Left cardiac atrium (tissue), 4 donors: ENCODE measurements at regions not wholly inside any gene's neighbourhood (a gene's known extent, or its start where the extent isn't known, plus 50 kb on each side); places are given as distances from the start of the nearest gene placed in this dataset.

Experiments
- ATAC-seq, 2 donors: fragments of 200-7000 bp; cut with Tn5 transposase; one replicate each; pipeline ENCODE4 v1.9.1; 2020; ENCODE audit warnings: mild to moderate bottlenecking in 2 of 2, moderate library complexity in 2 of 2
- DNase-seq: peaks from one replicate; pipeline ENCODE4 v3.0.0-alpha.2; 2020
- intact Hi-C, 2 donors: fragments of 100-400 bp; cut with DNase I; formaldehyde crosslinking; loops; one replicate each; pipeline versions ENCODE4 v1.14.1 to v1.15.1; 2022 to 2023
- donor health status: DM: no; HTN: yes; CAD: no.
- donor health status: DM: no; HTN: yes; CAD: no; lungs with severe emphysema.
- donor health status: DM: yes; HTN: yes; CAD: no.
- donor health status: Dilated cardiomyopathy.

GRCh38 chr22:49368976-49369725 is 458.5 kb downstream of the BRD1 start:
- intact Hi-C loops = no loop called here

GRCh38 chr22:49368221-49368975 is 459.3 kb downstream of the BRD1 start:
- ATAC-seq (no peak), DNase-seq (no peak)
- intact Hi-C loops = no loop called here

More at GRCh38 chr22:49368976-49369725, 458.5 kb downstream of the BRD1 start:
- no peak for ATAC-seq
- no peak for DNase-seq

- intact Hi-C loops = no loop called here
- ATAC-seq (no peak), DNase-seq (no peak)
These were observed 460.5 kb downstream of the BRD1 start for GRCh38 chr22:49367041-49367697.

- intact Hi-C loops = no loop called here
- no peak for DNase-seq
- ATAC-seq = no peak
These were observed 461.2 kb downstream of the BRD1 start for GRCh38 chr22:49366437-49366836.

- intact Hi-C loops = no loop called here
- no peak for ATAC-seq
- DNase-seq = no peak
These were observed 461.8 kb downstream of the BRD1 start for GRCh38 chr22:49365910-49366309.

GRCh38 chr22:49365191-49365837 is 462.4 kb downstream of the BRD1 start:
- no peak for DNase-seq
- intact Hi-C loops = no loop called here
- no peak for ATAC-seq

GRCh38 chr22:49364398-49364797 is 463.3 kb downstream of the BRD1 start:
- DNase-seq (no peak), ATAC-seq (no peak)
- intact Hi-C loops = no loop called here

GRCh38 chr22:49363526-49364230 is 464.0 kb downstream of the BRD1 start:
- DNase-seq = no peak
- intact Hi-C loops = no loop called here
- no peak for ATAC-seq

GRCh38 chr22:49362211-49362839 is 465.3 kb downstream of the BRD1 start:
- DNase-seq = no peak
- ATAC-seq = no peak
- intact Hi-C loops = no loop called here

- ATAC-seq (no peak), DNase-seq (no peak)
- intact Hi-C loops = no loop called here
These were observed 466.5 kb downstream of the BRD1 start for GRCh38 chr22:49361164-49361563.

GRCh38 chr22:49360746-49361145 is 466.9 kb downstream of the BRD1 start:
- intact Hi-C loops = no loop called here
- DNase-seq (no peak), ATAC-seq (no peak)

GRCh38 chr22:49359076-49359475 is 468.6 kb downstream of the BRD1 start:
- ATAC-seq (no peak), DNase-seq (no peak)
- intact Hi-C loops = no loop called here

GRCh38 chr22:49357661-49358440 is 469.8 kb downstream of the BRD1 start:
- DNase-seq = no peak
- intact Hi-C loops = no loop called here
- no peak for ATAC-seq

- DNase-seq (no peak), ATAC-seq (no peak)
- intact Hi-C loops = no loop called here
These were observed 471.2 kb downstream of the BRD1 start for GRCh38 chr22:49356428-49356827.

- intact Hi-C loops = no loop called here
- no peak for DNase-seq
These were observed 472.3 kb downstream of the BRD1 start for GRCh38 chr22:49355211-49355920.

GRCh38 chr22:49354516-49355210 is 473.0 kb downstream of the BRD1 start:
- intact Hi-C loops = no loop called here
- DNase-seq (no peak), ATAC-seq (no peak)

More at GRCh38 chr22:49355211-49355920, 472.3 kb downstream of the BRD1 start:
- ATAC-seq = no peak

- DNase-seq = no peak
- intact Hi-C loops = no loop called here
- no peak for ATAC-seq
These were observed 474.4 kb downstream of the BRD1 start for GRCh38 chr22:49353235-49353634.
